GM13977 (cell line): ENCODE measurements at regions not wholly inside any gene's neighbourhood (a gene's known extent, or its start where the extent isn't known, plus 50 kb on each side); places are given as distances from the start of the nearest gene placed in this dataset.

ENCODE experiments used
- DNase-seq: peaks from one replicate; pipeline ENCODE4 v3.0.0; 2012; ENCODE audit warnings: low spot score
- CTCF ChIP-seq: IDR thresholded peaks from 2 replicates; pipeline ENCODE4 v1.5.1; 2012; ENCODE audit warnings: mild to moderate bottlenecking, control low read depth; ENCODE audit not compliant: insufficient read depth; ENCODE audit errors: extremely low read depth, missing control alignments
- in situ Hi-C: fragments of 300-500 bp; cut with MboI; formaldehyde crosslinking; loops from one replicate; pipeline ENCODE4 v1.12.0; 2022; ENCODE audit warnings: low sequenced_read_pairs, low pct_unique_long_range_greater_than_20kb, mixed read lengths, inconsistent platforms; ENCODE audit not compliant: unreplicated experiment

- DNase-seq = no peak
- TF ChIP-seq CTCF = no peak
- in situ Hi-C loops = no loop called here
These were observed 1006.8 kb upstream of the SEMA6D start for GRCh38 chr15:46710401-46710960.

GRCh38 chr15:46713045-46713444, 1004.3 kb upstream of the SEMA6D start:
- no peak for DNase-seq
- no peak for TF ChIP-seq CTCF
- in situ Hi-C loops = no loop called here

- DNase-seq = no peak
- TF ChIP-seq CTCF = no peak
- in situ Hi-C loops = no loop called here
These were observed 1002.4 kb upstream of the SEMA6D start for GRCh38 chr15:46714950-46715349.

GRCh38 chr15:46723308-46723707, 994.0 kb upstream of the SEMA6D start:
- in situ Hi-C loops = no loop called here
- no peak for TF ChIP-seq CTCF
- no peak for DNase-seq

GRCh38 chr15:46732060-46732459, 985.2 kb upstream of the SEMA6D start:
- no peak for DNase-seq
- in situ Hi-C loops = no loop called here
- no peak for TF ChIP-seq CTCF

- DNase-seq = no peak
- no peak for TF ChIP-seq CTCF
- in situ Hi-C loops = no loop called here
These were observed 982.2 kb upstream of the SEMA6D start for GRCh38 chr15:46735115-46735514.

GRCh38 chr15:46751303-46751702, 966.0 kb upstream of the SEMA6D start:
- no peak for DNase-seq
- in situ Hi-C loops = no loop called here
- no peak for TF ChIP-seq CTCF
